ENCODE measurements at regions not wholly inside any gene's neighbourhood (a gene's known extent, or its start where the extent isn't known, plus 50 kb on each side); places are given as distances from the start of the nearest gene placed in this dataset.

- H3K27me3 ChIP-seq (ENCODE audit: control insufficient read depth, insufficient read depth, low read length): no peaks in the 10 kb centered on the region
- FAIRE-seq (no peak), DNase-seq (no peak)
- H3K9ac ChIP-seq (ENCODE audit: low read length in 3 of 3): no peak overlapping the region
- no peaks in the 10 kb centered on the region for H3K4me1 ChIP-seq (ENCODE audit: control insufficient read depth in 2 of 3, insufficient read depth in 2 of 3, low read depth in 1 of 3, low read length in 3 of 3)
- H3K27ac ChIP-seq (ENCODE audit: low read depth in 2 of 2, low read length in 2 of 2): no peak overlapping the region
- H3K4me3 ChIP-seq (ENCODE audit: low read length in 3 of 3): no peak overlapping the region
- intact Hi-C loops (cut with DNase I): no loop called here
- no peak for TF ChIP-seq CTCF (IDR thresholded peaks at IDR 0.05; ENCODE audit: borderline replicate concordance, extremely low read depth, insufficient read depth)
- H3K9me3 ChIP-seq (ENCODE audit: control insufficient read depth in 2 of 3, insufficient read depth in 1 of 3, low read length in 3 of 3): no peaks in the 10 kb centered on the region
- no peaks in the 10 kb centered on the region for H3K36me3 ChIP-seq (ENCODE audit: control insufficient read depth in 2 of 3, insufficient read depth in 3 of 3, low read length in 3 of 3)
Observed at GRCh38 chr5:67510204-67510603, 313.6 kb upstream of the CD180 start.

- no peak for FAIRE-seq
- Histone ChIP-seq H3K36me3 (ENCODE audit: control insufficient read depth in 2 of 3, insufficient read depth in 3 of 3, low read length in 3 of 3) (no peaks in the 10 kb centered on the region), H3K4me3 (ENCODE audit: low read length in 3 of 3) (no peak overlapping the region), H3K27ac (ENCODE audit: low read depth in 2 of 2, low read length in 2 of 2) (no peak overlapping the region), H3K4me1 (ENCODE audit: control insufficient read depth in 2 of 3, insufficient read depth in 2 of 3, low read depth in 1 of 3, low read length in 3 of 3) (no peaks in the 10 kb centered on the region), H3K9me3 (ENCODE audit: control insufficient read depth in 2 of 3, insufficient read depth in 1 of 3, low read length in 3 of 3) (no peaks in the 10 kb centered on the region), H3K27me3 (ENCODE audit: control insufficient read depth, insufficient read depth, low read length) (no peaks in the 10 kb centered on the region), H3K9ac (ENCODE audit: low read length in 3 of 3) (no peak overlapping the region)
- intact Hi-C loops (cut with DNase I): no loop called here
- no peak for TF ChIP-seq CTCF (IDR thresholded peaks at IDR 0.05; ENCODE audit: borderline replicate concordance, extremely low read depth, insufficient read depth)
- no peak for DNase-seq
Observed at GRCh38 chr5:67509402-67510186, 313.0 kb upstream of the CD180 start.

GRCh38 chr5:67506241-67506640, 309.6 kb upstream of the CD180 start:
- no peak for TF ChIP-seq CTCF (IDR thresholded peaks at IDR 0.05; ENCODE audit: borderline replicate concordance, extremely low read depth, insufficient read depth)
- DNase-seq (no peak), FAIRE-seq (no peak)
- no peaks in the 10 kb centered on the region for H3K9me3 ChIP-seq (ENCODE audit: control insufficient read depth in 2 of 3, insufficient read depth in 1 of 3, low read length in 3 of 3)
- no peak overlapping the region for H3K27ac ChIP-seq (ENCODE audit: low read depth in 2 of 2, low read length in 2 of 2)
- no peaks in the 10 kb centered on the region for H3K36me3 ChIP-seq (ENCODE audit: control insufficient read depth in 2 of 3, insufficient read depth in 3 of 3, low read length in 3 of 3)
- no peak overlapping the region for H3K9ac ChIP-seq (ENCODE audit: low read length in 3 of 3)
- H3K4me3 ChIP-seq (ENCODE audit: low read length in 3 of 3): no peak overlapping the region
- no peaks in the 10 kb centered on the region for H3K27me3 ChIP-seq (ENCODE audit: control insufficient read depth, insufficient read depth, low read length)
- intact Hi-C loops (cut with DNase I): no loop called here
- H3K4me1 ChIP-seq (ENCODE audit: control insufficient read depth in 2 of 3, insufficient read depth in 2 of 3, low read depth in 1 of 3, low read length in 3 of 3): no peaks in the 10 kb centered on the region

DNA sequence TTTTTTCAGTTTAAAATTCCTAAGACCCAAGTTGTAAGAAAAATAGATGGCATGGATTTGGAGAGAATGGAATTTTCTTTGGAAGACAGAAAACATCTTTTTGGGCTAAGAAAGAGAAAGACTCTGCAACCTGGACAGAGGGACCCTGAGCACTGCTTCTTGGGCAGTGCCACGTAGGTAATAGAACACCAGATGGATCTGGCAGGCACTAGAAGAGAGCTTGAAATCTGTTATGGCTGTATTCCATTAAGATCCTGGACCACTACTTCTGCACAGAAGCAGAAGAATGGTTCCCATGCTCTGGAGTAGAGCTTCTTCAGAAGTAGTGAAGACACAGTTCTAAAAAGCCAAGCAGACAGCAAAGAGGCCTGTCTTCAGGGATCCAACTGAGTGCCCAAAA, 306.4 kb upstream of the CD180 start:
- no peaks in the 10 kb centered on the region for H3K4me1 ChIP-seq (ENCODE audit: control insufficient read depth in 2 of 3, insufficient read depth in 2 of 3, low read depth in 1 of 3, low read length in 3 of 3)
- H3K9me3 ChIP-seq (ENCODE audit: control insufficient read depth in 2 of 3, insufficient read depth in 1 of 3, low read length in 3 of 3): no peaks in the 10 kb centered on the region
- H3K9ac ChIP-seq (ENCODE audit: low read length in 3 of 3): no peak overlapping the region
- no peak for FAIRE-seq
- H3K27me3 ChIP-seq (ENCODE audit: control insufficient read depth, insufficient read depth, low read length): no peaks in the 10 kb centered on the region
- TF ChIP-seq CTCF (IDR thresholded peaks at IDR 0.05; ENCODE audit: borderline replicate concordance, extremely low read depth, insufficient read depth): no peak
- no peak for DNase-seq
- intact Hi-C loops (cut with DNase I): no loop called here
- no peak overlapping the region for H3K4me3 ChIP-seq (ENCODE audit: low read length in 3 of 3)
- H3K36me3 ChIP-seq (ENCODE audit: control insufficient read depth in 2 of 3, insufficient read depth in 3 of 3, low read length in 3 of 3): no peaks in the 10 kb centered on the region
- no peak overlapping the region for H3K27ac ChIP-seq (ENCODE audit: low read depth in 2 of 2, low read length in 2 of 2)

Measured in kidney (tissue), 13 donors.